Body of pancreas (tissue), 4 donors: ENCODE measurements at regions not wholly inside any gene's neighbourhood (a gene's known extent, or its start where the extent isn't known, plus 50 kb on each side); places are given as distances from the start of the nearest gene placed in this dataset.

ENCODE experiments used
- ATAC-seq: fragments of 150-250 bp; one replicate; pipeline ENCODE4 v1.9.1; 2016
- DNase-seq, 4 donors: peaks; one replicate each; pipeline ENCODE4 v3.0.0-alpha.2; 2019
- H3K27ac ChIP-seq, 4 donors: fragments of 200-600 bp; sonication (generic); 1 replicate in 3 of 4; 2 replicates in 1 of 4; pipeline versions ENCODE4 v1.5.1 to v1.6.1; 2016 to 2019; ENCODE audit warnings: mild to moderate bottlenecking in 1 of 4, mixed read lengths in 1 of 4, moderate library complexity in 1 of 4
- H3K27me3 ChIP-seq, 2 donors: fragments of 200-600 bp; sonication (generic); one replicate each; pipeline ENCODE4 v1.6.0; 2016; ENCODE audit warnings: mild to moderate bottlenecking in 1 of 2
- H3K36me3 ChIP-seq, 2 donors: fragments of 200-600 bp; sonication (generic); replicated peaks in 1 of 2; 2 replicates each; pipeline ENCODE4 v1.5.1; 2016; ENCODE audit warnings: low read depth in 2 of 2; ENCODE audit not compliant: insufficient read depth in 1 of 2
- H3K4me1 ChIP-seq: fragments of 200-600 bp; sonication (generic); one replicate; pipeline ENCODE4 v1.6.0; 2016
- H3K4me3 ChIP-seq, 2 donors: fragments of 200-600 bp; sonication (generic); 1 replicate in 1 of 2; 2 replicates in 1 of 2; pipeline ENCODE4 v1.5.1; 2016 to 2019
- H3K9me3 ChIP-seq, 3 donors: fragments of 200-600 bp; sonication (generic); 1 replicate in 2 of 3; 2 replicates in 1 of 3; pipeline ENCODE4 v1.5.1; 2016
- POLR2A ChIP-seq, 3 donors: fragments of 450-650 bp; IDR thresholded peaks; one replicate each; pipeline ENCODE4 v1.6.1; 2016; ENCODE audit warnings: antibody characterized with exemption in 3 of 3, mild to moderate bottlenecking in 2 of 3
- WGBS, 2 donors: methylation state at CpG; one replicate each; pipeline ENCODE4 v1.1.5; 2017; 5-methylcytosine and 5-hydroxymethylcytosine counted together
- intact Hi-C: fragments of 100-400 bp; cut with DNase I; formaldehyde crosslinking; loops from one replicate; pipeline ENCODE4 v1.15.1; 2023
- TF ChIP-seq, protein P1 (sequence below), 7 experiments: fragments of 450-650 bp in 4 of 7; fragments of 200-600 bp in 3 of 7; sonication (generic) in 3 of 7; IDR thresholded peaks; one replicate each; pipeline ENCODE4 v1.5.1; 2016 to 2019; ENCODE audit warnings: antibody characterized with exemption in 7 of 7

DNA sequence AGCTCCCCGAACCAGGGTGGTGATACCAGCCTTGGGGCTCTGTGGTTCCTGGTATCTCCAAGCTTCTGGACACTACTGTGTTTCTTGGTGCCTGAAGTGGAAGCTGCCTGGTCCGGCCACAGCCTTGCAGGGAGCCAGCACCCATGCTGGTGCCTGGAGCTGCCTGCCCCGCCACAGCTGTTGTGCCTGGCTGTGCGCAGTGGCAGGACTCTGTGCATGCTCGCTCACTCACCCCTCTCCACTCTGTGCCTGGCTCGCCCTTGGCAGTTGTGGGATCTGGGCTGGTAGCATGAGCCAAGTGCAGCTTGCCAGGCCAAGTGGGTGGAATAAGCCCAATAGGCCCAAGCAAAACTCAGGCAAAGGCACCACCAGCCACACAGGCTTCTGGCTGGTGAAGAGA is 1225.3 kb downstream of the SLITRK5 start:
- intact Hi-C loops: no loop called here
- Histone ChIP-seq H3K4me3 (no peak overlapping the region), H3K27me3 (no peaks in the 10 kb centered on the region), H3K36me3 (no peaks in the 10 kb centered on the region), H3K4me1 (no peaks in the 10 kb centered on the region), H3K27ac (no peak overlapping the region), H3K9me3 (no peaks in the 10 kb centered on the region)
- no peak for DNase-seq
- TF ChIP-seq, protein P1, sequence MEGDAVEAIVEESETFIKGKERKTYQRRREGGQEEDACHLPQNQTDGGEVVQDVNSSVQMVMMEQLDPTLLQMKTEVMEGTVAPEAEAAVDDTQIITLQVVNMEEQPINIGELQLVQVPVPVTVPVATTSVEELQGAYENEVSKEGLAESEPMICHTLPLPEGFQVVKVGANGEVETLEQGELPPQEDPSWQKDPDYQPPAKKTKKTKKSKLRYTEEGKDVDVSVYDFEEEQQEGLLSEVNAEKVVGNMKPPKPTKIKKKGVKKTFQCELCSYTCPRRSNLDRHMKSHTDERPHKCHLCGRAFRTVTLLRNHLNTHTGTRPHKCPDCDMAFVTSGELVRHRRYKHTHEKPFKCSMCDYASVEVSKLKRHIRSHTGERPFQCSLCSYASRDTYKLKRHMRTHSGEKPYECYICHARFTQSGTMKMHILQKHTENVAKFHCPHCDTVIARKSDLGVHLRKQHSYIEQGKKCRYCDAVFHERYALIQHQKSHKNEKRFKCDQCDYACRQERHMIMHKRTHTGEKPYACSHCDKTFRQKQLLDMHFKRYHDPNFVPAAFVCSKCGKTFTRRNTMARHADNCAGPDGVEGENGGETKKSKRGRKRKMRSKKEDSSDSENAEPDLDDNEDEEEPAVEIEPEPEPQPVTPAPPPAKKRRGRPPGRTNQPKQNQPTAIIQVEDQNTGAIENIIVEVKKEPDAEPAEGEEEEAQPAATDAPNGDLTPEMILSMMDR (IDR thresholded peaks at IDR 0.05): no peak
- TF ChIP-seq POLR2A (IDR thresholded peaks at IDR 0.05): no peak
- 86 to 91% methylated on average over 6 of the region's 6 CpGs for WGBS, 2 donors
- no peak for ATAC-seq

DNA sequence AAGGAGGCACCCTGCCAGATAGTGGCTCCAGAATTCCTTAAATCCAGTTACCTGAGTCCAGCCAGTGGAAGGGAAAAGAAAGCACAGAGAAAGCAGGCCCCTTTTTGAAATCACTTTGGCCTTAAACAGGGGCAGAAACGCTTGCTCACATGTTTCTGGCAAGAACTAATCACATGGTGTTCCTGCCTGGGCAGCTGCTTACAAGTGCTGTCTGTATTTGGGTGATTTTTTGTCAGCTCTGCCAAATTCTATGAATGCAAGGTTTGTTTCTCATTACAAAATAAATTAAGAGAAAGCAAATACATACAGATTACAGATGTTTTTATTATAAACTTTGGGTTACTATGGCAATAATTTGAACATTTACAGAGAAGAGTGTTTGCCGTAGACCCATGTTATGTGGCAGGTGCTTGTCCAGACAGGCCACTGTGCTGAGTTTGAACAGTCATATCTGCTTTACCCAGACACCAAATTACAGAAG is 1237.8 kb downstream of the SLITRK5 start:
- H3K27ac ChIP-seq: peak overlapping the region in 1 of 4 donors; percentile 16
- no peaks in the 10 kb centered on the region for H3K4me1 ChIP-seq
- H3K9me3 ChIP-seq: no peaks in the 10 kb centered on the region
- no peak overlapping the region for H3K4me3 ChIP-seq
- no peaks in the 10 kb centered on the region for H3K27me3 ChIP-seq
- intact Hi-C loops: no loop called here
- H3K36me3 ChIP-seq: no peaks in the 10 kb centered on the region
- TF ChIP-seq, protein P1 (IDR thresholded peaks at IDR 0.05): no peak
- TF ChIP-seq POLR2A (IDR thresholded peaks at IDR 0.05): no peak
- peak in 1 of 4 donors; percentile 9 for DNase-seq
- WGBS, 2 donors: 10 to 24% methylated on average over 2 of the region's 2 CpGs
- peak; percentile 40 for ATAC-seq

DNA sequence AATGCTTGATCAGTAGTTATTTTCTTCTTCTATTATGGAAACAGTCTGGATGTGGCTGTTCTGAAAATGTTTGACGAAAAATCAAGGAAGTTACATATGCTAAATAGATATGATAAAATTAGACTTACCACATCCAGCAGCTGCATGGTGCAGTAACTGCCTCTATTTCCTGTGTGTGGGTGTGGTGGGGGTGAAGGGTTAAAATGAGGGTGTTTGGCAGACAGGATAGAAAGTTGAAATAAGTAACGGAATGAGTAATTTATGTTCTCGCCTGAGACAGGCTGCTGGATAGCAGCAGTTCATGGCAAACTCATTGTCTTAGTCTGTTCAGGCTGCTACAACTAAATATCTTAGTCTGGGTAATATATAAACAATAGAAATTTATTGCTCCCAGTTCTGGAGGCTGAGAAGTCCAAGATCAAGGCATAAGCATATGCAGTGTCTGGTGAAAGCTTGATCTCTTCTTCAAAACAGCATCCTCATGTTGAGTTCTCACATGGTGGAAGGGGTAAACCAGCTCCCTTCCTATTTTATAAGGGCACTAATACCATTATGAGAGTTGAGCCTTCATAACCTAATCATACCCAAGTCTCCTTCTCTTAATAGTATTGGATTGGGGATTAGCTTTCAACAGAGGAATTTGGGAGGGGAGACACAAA is 1248.9 kb downstream of the SLITRK5 start:
- DNase-seq: no peak
- WGBS, 2 donors: 56 to 73% methylated on average over 3 of the region's 3 CpGs
- no peak overlapping the region for H3K27ac ChIP-seq
- no peaks in the 10 kb centered on the region for H3K36me3 ChIP-seq
- H3K27me3 ChIP-seq: no peaks in the 10 kb centered on the region
- no peak for ATAC-seq
- TF ChIP-seq, protein P1 (IDR thresholded peaks at IDR 0.05): no peak
- TF ChIP-seq POLR2A (IDR thresholded peaks at IDR 0.05): no peak
- H3K9me3 ChIP-seq: no peaks in the 10 kb centered on the region
- H3K4me3 ChIP-seq: no peak overlapping the region
- intact Hi-C loops: no loop called here
- H3K4me1 ChIP-seq: no peaks in the 10 kb centered on the region

DNA sequence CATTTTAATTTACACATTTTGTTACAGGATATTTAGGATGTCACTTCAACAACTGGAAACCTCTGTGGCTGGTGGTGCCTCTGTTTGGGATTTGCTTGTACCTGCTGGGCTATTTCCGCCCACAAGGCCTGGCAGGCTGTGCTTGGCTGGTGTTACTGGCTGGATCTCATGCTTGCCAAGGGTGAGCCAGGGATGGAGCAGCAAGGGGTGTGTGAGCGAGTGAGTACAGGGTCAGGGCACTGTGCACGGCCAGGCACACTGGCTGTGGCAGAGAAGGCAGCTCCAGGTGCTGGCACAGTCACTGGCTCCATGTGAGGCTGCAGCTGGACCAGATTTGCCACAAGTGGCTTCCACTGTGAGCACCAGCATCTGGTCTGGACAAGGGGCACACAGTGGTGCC is 1254.8 kb downstream of the SLITRK5 start:
- 59 to 66% methylated on average over 3 of the region's 3 CpGs for WGBS, 2 donors
- DNase-seq: no peak
- TF ChIP-seq, protein P1 (IDR thresholded peaks at IDR 0.05): no peak
- TF ChIP-seq POLR2A (IDR thresholded peaks at IDR 0.05): no peak

More for the DNA sequence above, 1254.8 kb downstream of the SLITRK5 start:
- no peak overlapping the region for H3K4me3 ChIP-seq
- no peak overlapping the region for H3K27ac ChIP-seq
- no peaks in the 10 kb centered on the region for H3K36me3 ChIP-seq
- H3K9me3 ChIP-seq: no peaks in the 10 kb centered on the region
- no peaks in the 10 kb centered on the region for H3K27me3 ChIP-seq
- H3K4me1 ChIP-seq: no peaks in the 10 kb centered on the region
- intact Hi-C loops: no loop called here
- no peak for ATAC-seq
